GM23248 (cell line): ENCODE measurements at regions not wholly inside any gene's neighbourhood (a gene's known extent, or its start where the extent isn't known, plus 50 kb on each side); places are given as distances from the start of the nearest gene placed in this dataset.
"Not testable (repeated sequence)": the region's sequence is repeated elsewhere in the genome, so short reads cannot be mapped to it uniquely, and the experiment has no call there.

ENCODE experiments used
- DNase-seq: peaks from one replicate; pipeline ENCODE4 v3.0.0-alpha.2; 2015
- H2AFZ ChIP-seq: fragments of 200-600 bp; sonication (generic); 2 replicates; pipeline ENCODE4 v1.6.1; 2016; ENCODE audit warnings: antibody characterized with exemption
- H3F3A ChIP-seq: fragments of 200-600 bp; sonication (generic); 2 replicates; pipeline ENCODE4 v1.6.1; 2016; ENCODE audit warnings: mild to moderate bottlenecking, antibody characterized with exemption, mixed run types; ENCODE audit not compliant: insufficient read depth
- H3K27ac ChIP-seq: fragments of 200-600 bp; sonication (generic); 2 replicates; pipeline ENCODE4 v1.5.1; 2016; ENCODE audit warnings: mild to moderate bottlenecking
- H3K27me3 ChIP-seq: fragments of 200-600 bp; sonication (generic); replicated peaks from 2 replicates; pipeline ENCODE4 v1.6.1; 2016; ENCODE audit warnings: mild to moderate bottlenecking; ENCODE audit not compliant: insufficient read depth
- H3K36me3 ChIP-seq: fragments of 200-600 bp; sonication (generic); 2 replicates; pipeline ENCODE4 v1.6.1; 2016; ENCODE audit warnings: low read depth, mild to moderate bottlenecking
- H3K4me1 ChIP-seq: fragments of 200-600 bp; sonication (generic); 2 replicates; pipeline ENCODE4 v1.6.1; 2016; ENCODE audit warnings: mild to moderate bottlenecking; ENCODE audit not compliant: insufficient read depth
- H3K4me2 ChIP-seq: fragments of 200-600 bp; sonication (generic); one replicate; pipeline ENCODE4 v1.6.1; 2016; ENCODE audit warnings: mild to moderate bottlenecking; ENCODE audit not compliant: unreplicated experiment
- H3K4me3 ChIP-seq: fragments of 200-600 bp; sonication (generic); 2 replicates; pipeline ENCODE4 v1.5.1; 2016; ENCODE audit warnings: mild to moderate bottlenecking
- H3K79me2 ChIP-seq: fragments of 200-600 bp; sonication (generic); 2 replicates; pipeline ENCODE4 v1.6.1; 2016; ENCODE audit warnings: mild to moderate bottlenecking; ENCODE audit not compliant: insufficient read depth
- H3K9ac ChIP-seq: fragments of 200-600 bp; sonication (generic); 2 replicates; pipeline ENCODE4 v1.6.1; 2016; ENCODE audit warnings: mild to moderate bottlenecking
- H3K9me2 ChIP-seq: fragments of 200-600 bp; sonication (generic); 2 replicates; pipeline ENCODE4 v1.6.1; 2016; ENCODE audit warnings: mixed run types, mild to moderate bottlenecking, moderate library complexity; ENCODE audit not compliant: insufficient read depth
- H3K9me3 ChIP-seq: fragments of 200-600 bp; sonication (generic); one replicate; pipeline ENCODE4 v1.6.1; 2017; ENCODE audit warnings: low read depth
- H4K20me1 ChIP-seq: fragments of 200-600 bp; sonication (generic); 2 replicates; pipeline ENCODE4 v1.6.0; 2016; ENCODE audit not compliant: insufficient read depth
- EZH2 ChIP-seq: fragments of 200-600 bp; sonication (generic); IDR thresholded peaks from 2 replicates; pipeline ENCODE4 v1.6.1; 2018; ENCODE audit warnings: antibody characterized with exemption, mild to moderate bottlenecking; ENCODE audit not compliant: insufficient read depth, poor library complexity, severe bottlenecking
- EZH2phosphoT487 ChIP-seq: fragments of 200-600 bp; sonication (generic); IDR thresholded peaks from 2 replicates; pipeline ENCODE4 v1.6.1; 2018; ENCODE audit warnings: antibody characterized with exemption, moderate library complexity, mild to moderate bottlenecking, low read depth; ENCODE audit not compliant: insufficient read depth
- WGBS, 2 experiments: methylation state at CpG; one replicate each; pipeline ENCODE4 v1.1.6; 2015 to 2017; ENCODE audit warnings: low lambda C conversion rate in 2 of 2, low coverage in 1 of 2; ENCODE audit errors: missing lambda C conversion rate in 2 of 2; 5-methylcytosine and 5-hydroxymethylcytosine counted together
- in situ Hi-C: fragments of 300-500 bp; cut with MboI; formaldehyde crosslinking; loops from 2 replicates; pipeline ENCODE4 v1.15.0; 2020

DNA sequence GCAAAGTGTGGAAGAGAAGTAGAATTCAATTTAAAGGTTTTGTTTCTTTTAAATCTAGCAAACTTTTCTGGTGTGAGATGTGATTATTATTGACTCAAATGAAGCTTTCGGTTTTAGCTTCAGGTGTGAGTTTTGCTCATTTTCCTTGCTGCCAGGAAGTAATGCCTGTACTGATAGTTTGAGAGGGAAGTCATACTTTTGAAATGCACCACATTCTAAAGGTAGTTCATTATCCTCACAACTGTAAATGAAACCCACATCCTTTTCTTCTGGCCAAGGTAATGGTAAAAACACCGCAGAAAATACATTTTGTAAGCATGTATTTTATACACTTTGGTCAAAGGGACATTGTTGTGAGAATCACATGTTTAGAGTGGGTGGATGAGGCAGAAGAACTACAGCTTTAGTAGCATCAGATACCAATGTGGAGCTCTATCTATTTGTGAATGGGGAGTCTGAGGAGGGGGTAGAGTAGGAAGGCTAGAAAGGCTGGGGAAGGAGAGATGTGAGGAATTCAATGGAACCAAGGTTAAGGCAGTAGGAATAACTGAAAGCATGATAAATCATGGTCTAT, 167.0 kb upstream of the CDKN2B start:
- no peaks in the 10 kb centered on the region for H3K9me3 ChIP-seq
- H3K4me1 ChIP-seq, result peaks cover 5% of the 10 kb centered on the region
- TF ChIP-seq EZH2phosphoT487, result no peak
- TF ChIP-seq EZH2, result no peak
- H3K27me3 ChIP-seq, result no peaks in the 10 kb centered on the region
- DNase-seq, result no peak
- in situ Hi-C loops, result no loop called here
- H2AFZ ChIP-seq, result no peak overlapping the region
- no peak overlapping the region for H3K27ac ChIP-seq
- peaks cover under 1% of the 10 kb centered on the region; the same call in 1 of the 2 replicates for H3F3A ChIP-seq
- 94% methylated on average over 2 of the region's 2 CpGs for WGBS, 2 experiments
- H3K9me2 ChIP-seq, result no peaks in the 10 kb centered on the region
- no peak overlapping the region for H3K9ac ChIP-seq
- H3K79me2 ChIP-seq, result no peaks in the 10 kb centered on the region
- H3K4me2 ChIP-seq, result no peak overlapping the region
- no peaks in the 10 kb centered on the region for H4K20me1 ChIP-seq
- no peak overlapping the region for H3K4me3 ChIP-seq
- H3K36me3 ChIP-seq, result no peaks in the 10 kb centered on the region

DNA sequence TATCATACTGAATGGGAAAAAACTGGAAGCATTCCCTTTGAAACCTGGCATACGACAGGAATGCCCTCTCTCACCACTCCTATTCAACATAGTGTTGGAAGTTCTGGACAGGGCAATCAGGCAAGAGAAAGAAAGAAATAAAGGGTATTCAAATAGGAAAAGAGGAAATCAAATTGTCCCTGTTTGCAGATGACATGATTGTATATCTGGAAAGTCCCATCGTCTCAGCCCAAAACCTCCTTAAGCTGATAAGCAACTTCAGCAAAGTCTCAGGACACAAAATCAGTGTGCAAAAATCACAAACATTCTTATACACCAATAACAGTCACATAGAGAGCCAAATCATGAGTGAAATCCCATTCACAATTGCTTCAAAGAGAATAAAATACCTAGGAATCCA, 171.9 kb upstream of the CDKN2B start:
- H3F3A ChIP-seq, H3K36me3 ChIP-seq, H4K20me1 ChIP-seq, H3K4me2 ChIP-seq, in situ Hi-C loops, H3K9ac ChIP-seq, H3K27ac ChIP-seq, H3K4me1 ChIP-seq, DNase-seq, H3K4me3 ChIP-seq, H3K9me3 ChIP-seq, H3K9me2 ChIP-seq, H2AFZ ChIP-seq, H3K79me2 ChIP-seq, H3K27me3 ChIP-seq: not testable (repeated sequence)
- 49 to 61% methylated on average over 2 of the region's 2 CpGs for WGBS, 2 experiments

DNA sequence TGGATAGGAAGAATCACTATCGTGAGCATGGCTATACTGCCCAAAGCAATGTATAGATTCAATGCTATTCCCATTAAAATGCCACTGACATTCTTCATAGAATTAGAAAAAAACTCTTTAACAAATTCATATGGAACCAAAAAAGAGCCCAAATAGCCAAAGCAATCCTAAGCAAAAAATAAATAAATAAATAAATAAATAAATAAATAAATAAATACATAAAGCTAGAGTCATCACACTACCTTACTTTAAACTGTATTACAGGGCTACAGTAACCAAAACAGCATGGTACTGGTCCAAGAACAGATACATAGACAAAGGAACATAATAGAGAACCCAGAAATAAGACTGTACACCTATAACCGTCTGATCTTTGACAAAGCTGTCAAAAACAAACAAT, 180.4 kb upstream of the CDKN2B start:
- WGBS, 2 experiments, result 87 to 92% methylated on average over 2 of the region's 2 CpGs
- Histone ChIP-seq H3K36me3 (no peaks in the 10 kb centered on the region), H3K4me3 (no peak overlapping the region), H3K9me3 (no peaks in the 10 kb centered on the region), H3K27me3 (no peaks in the 10 kb centered on the region), H2AFZ (no peak overlapping the region), H3K27ac (no peak overlapping the region), H3K79me2 (no peaks in the 10 kb centered on the region), H4K20me1 (no peaks in the 10 kb centered on the region), H3K4me1 (no peaks in the 10 kb centered on the region), H3K9ac (no peak overlapping the region), H3K4me2 (no peak overlapping the region), H3K9me2 (peaks cover 4% of the 10 kb centered on the region; the same call in 1 of the 2 replicates), H3F3A (no peaks in the 10 kb centered on the region)
- no peak for DNase-seq
- in situ Hi-C loops, result no loop called here
- TF ChIP-seq EZH2 (no peak), EZH2phosphoT487 (no peak)

DNA sequence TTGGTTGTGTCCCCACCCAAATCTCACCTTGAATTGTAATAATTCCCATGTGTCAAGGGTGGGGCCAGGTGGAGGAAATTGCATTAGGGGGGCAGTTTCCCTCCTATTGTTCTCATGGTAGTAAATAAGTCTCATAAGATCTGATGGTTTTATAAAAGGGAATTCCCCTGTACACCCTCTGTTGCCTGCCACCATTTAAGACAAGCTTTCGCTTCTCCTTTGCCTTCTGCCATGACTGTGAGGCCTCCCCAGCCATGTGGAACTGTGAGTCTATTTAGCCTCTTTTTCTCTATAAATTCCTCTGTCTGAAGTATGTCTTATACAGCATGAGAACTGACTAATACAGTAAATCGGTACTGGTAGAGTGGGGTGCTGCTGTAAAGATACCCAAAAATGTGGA, 187.9 kb upstream of the CDKN2B start:
- H2AFZ ChIP-seq, H3F3A ChIP-seq, H3K27ac ChIP-seq, H3K36me3 ChIP-seq, H3K9ac ChIP-seq, H3K79me2 ChIP-seq, in situ Hi-C loops, H3K9me2 ChIP-seq, H4K20me1 ChIP-seq, H3K4me1 ChIP-seq, DNase-seq, H3K4me2 ChIP-seq, H3K4me3 ChIP-seq, H3K9me3 ChIP-seq, H3K27me3 ChIP-seq: not testable (repeated sequence)
- WGBS, 2 experiments, result 78 to 79% methylated on average over 2 of the region's 2 CpGs

DNA sequence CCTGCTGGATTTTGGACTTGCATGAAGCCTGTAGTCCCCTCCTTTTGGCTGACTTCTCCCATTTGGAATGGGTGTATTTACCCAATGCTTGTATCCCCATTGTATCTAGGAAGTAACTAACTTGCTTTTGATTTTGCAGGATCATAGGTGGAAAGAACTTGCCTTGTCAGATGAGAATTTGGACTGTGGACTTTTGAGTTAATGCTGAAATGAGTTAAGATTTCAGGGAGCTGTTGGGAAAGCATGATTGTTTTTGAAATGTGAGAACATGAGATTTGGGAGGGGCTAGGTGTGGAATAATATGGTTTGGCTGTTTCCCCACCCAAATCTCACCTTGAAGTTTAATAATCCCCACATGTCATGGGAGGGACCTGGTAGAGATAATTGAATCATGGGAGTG, 189.6 kb upstream of the CDKN2B start:
- no peaks in the 10 kb centered on the region for H3K36me3 ChIP-seq
- H3K27me3 ChIP-seq, result no peaks in the 10 kb centered on the region
- H3K9me2 ChIP-seq, result no peaks in the 10 kb centered on the region
- no peaks in the 10 kb centered on the region for H4K20me1 ChIP-seq
- H3K27ac ChIP-seq, result no peak overlapping the region
- no peak overlapping the region for H3K4me3 ChIP-seq
- in situ Hi-C loops, result no loop called here
- no peak overlapping the region for H3K9ac ChIP-seq
- H3K79me2 ChIP-seq, result no peaks in the 10 kb centered on the region
- H3F3A ChIP-seq, result no peaks in the 10 kb centered on the region
- DNase-seq, result no peak
- no peaks in the 10 kb centered on the region for H3K9me3 ChIP-seq
- no peak overlapping the region for H2AFZ ChIP-seq
- peaks cover 3% of the 10 kb centered on the region; the same call in 1 of the 2 replicates for H3K4me1 ChIP-seq
- TF ChIP-seq EZH2, result no peak
- TF ChIP-seq EZH2phosphoT487, result no peak
- no peak overlapping the region for H3K4me2 ChIP-seq
